GM12878 (cell line): ENCODE measurements at regions not wholly inside any gene's neighbourhood (a gene's known extent, or its start where the extent isn't known, plus 50 kb on each side); places are given as distances from the start of the nearest gene placed in this dataset.

ENCODE experiments used
- ATAC-seq: fragments of 200-7000 bp; cut with Tn5 transposase; 3 replicates; pipeline ENCODE4 v1.9.1; 2020; ENCODE audit warnings: mild to moderate bottlenecking, moderate library complexity
- BruUV-seq: library from RNA; stranded (reverse); fragments of 400-500 nt; replicated peaks from 2 replicates; lab custom pipeline; 2021; lab: Mats Ljungman, UMichigan
- CTCF ChIA-PET: fragments of 300-600 bp; sonication (Branson Sonifier 250); formaldehyde crosslinking; extraction: SDS; loops from one replicate; lab custom pipeline; 2021; ENCODE audit warnings: inconsistent platforms; lab: Yijun Ruan, JAX
- POLR2A ChIA-PET: fragments of 350-600 bp; formaldehyde crosslinking; extraction: SDS; loops from one replicate; lab custom pipeline; 2021; ENCODE audit warnings: inconsistent platforms; lab: Charles Lee
- RAD21 ChIA-PET: fragments of 300-600 bp; sonication (Branson Sonifier 250); formaldehyde crosslinking; loops from one replicate; lab custom pipeline; 2023; ENCODE audit warnings: antibody characterized with exemption; ENCODE audit not compliant: unreplicated experiment; lab: Charles Lee
- SMC1A ChIA-PET: fragments of 300-600 bp; sonication (Branson Sonifier 250); formaldehyde crosslinking; loops from one replicate; lab custom pipeline; 2023; ENCODE audit not compliant: unreplicated experiment, uncharacterized antibody; lab: Charles Lee
- DNase-seq: peaks from one replicate; pipeline ENCODE4 v3.0.0-alpha.2; 2011; ENCODE audit warnings: low read depth, low spot score
- FAIRE-seq: peaks from 3 replicates; lab custom pipeline; 2011; peaks lifted over from hg19 to GRCh38; lab: Jason Lieb, UNC
- H2AFZ ChIP-seq: 2 replicates; pipeline ENCODE4 v1.6.0; 2011; ENCODE audit warnings: low read depth, low read length, control low read depth; ENCODE audit not compliant: control insufficient read depth
- H3K27ac ChIP-seq: 2 replicates; pipeline ENCODE4 v1.5.1; 2011; ENCODE audit warnings: control low read depth; ENCODE audit not compliant: control insufficient read depth, insufficient read depth
- H3K27me3 ChIP-seq, 2 experiments: replicated peaks in 1 of 2; 2 replicates each; pipeline versions ENCODE4 v1.6.0 to v1.6.1; 2011; ENCODE audit warnings: low read length in 1 of 2; ENCODE audit not compliant: control insufficient read depth in 2 of 2, insufficient read depth in 2 of 2
- H3K36me3 ChIP-seq, 2 experiments: 2 replicates each; pipeline ENCODE4 v1.5.1; 2011; ENCODE audit warnings: low read length in 1 of 2; ENCODE audit not compliant: control insufficient read depth in 2 of 2, insufficient read depth in 2 of 2
- H3K4me1 ChIP-seq: 2 replicates; pipeline ENCODE4 v1.6.1; 2011; ENCODE audit warnings: mild to moderate bottlenecking, low read length, moderate library complexity, mixed read lengths; ENCODE audit not compliant: control insufficient read depth, insufficient read depth
- H3K4me2 ChIP-seq: 2 replicates; pipeline ENCODE4 v1.6.0; 2011; ENCODE audit warnings: control low read depth; ENCODE audit not compliant: control insufficient read depth, insufficient read depth
- H3K4me3 ChIP-seq: fragments of 200-600 bp; sonication (generic); 2 replicates; pipeline ENCODE4 v1.5.1; 2016
- H3K79me2 ChIP-seq: 2 replicates; pipeline ENCODE4 v1.6.0; 2011; ENCODE audit warnings: low read length; ENCODE audit not compliant: control insufficient read depth, insufficient read depth
- H3K9ac ChIP-seq: 2 replicates; pipeline ENCODE4 v1.8.0; 2011; ENCODE audit warnings: low read length, control low read depth, mixed read lengths; ENCODE audit not compliant: control insufficient read depth, insufficient read depth
- H3K9me3 ChIP-seq: replicated peaks from 3 replicates; pipeline ENCODE4 v1.5.1; 2011; ENCODE audit warnings: mild to moderate bottlenecking, low read length; ENCODE audit not compliant: control insufficient read depth, insufficient read depth
- H4K20me1 ChIP-seq: 2 replicates; pipeline ENCODE4 v1.6.0; 2011; ENCODE audit not compliant: control insufficient read depth, insufficient read depth
- BCL11A ChIP-seq: IDR thresholded peaks from 2 replicates; pipeline ENCODE4 v1.6.1; 2011; ENCODE audit warnings: low read depth, low read length
- CREM ChIP-seq: IDR thresholded peaks from 2 replicates; pipeline ENCODE4 v1.6.1; 2014; ENCODE audit warnings: antibody characterized with exemption, low read depth
- E2F4 ChIP-seq: IDR thresholded peaks from 2 replicates; pipeline ENCODE4 v1.6.1; 2012; ENCODE audit warnings: low read depth, low read length, improper control_type of control experiment
- FOS ChIP-seq: IDR thresholded peaks from 3 replicates; pipeline ENCODE4 v1.6.1; 2011; ENCODE audit warnings: borderline replicate concordance; ENCODE audit not compliant: insufficient read length; ENCODE audit errors: extremely low read depth
- JUNB ChIP-seq: IDR thresholded peaks from 2 replicates; pipeline ENCODE4 v1.6.1; 2016; ENCODE audit warnings: antibody characterized with exemption, mild to moderate bottlenecking
- MLLT1 ChIP-seq: fragments of 450-650 bp; IDR thresholded peaks from 2 replicates; pipeline ENCODE4 v1.6.1; 2016; ENCODE audit warnings: mild to moderate bottlenecking
- MYB ChIP-seq: fragments of 150-350 bp; IDR thresholded peaks from 2 replicates; pipeline ENCODE4 v1.6.1; 2014; ENCODE audit warnings: mild to moderate bottlenecking, low read depth, low read length, borderline replicate concordance
- NFYB ChIP-seq: IDR thresholded peaks from 2 replicates; pipeline ENCODE4 v1.6.1; 2011; ENCODE audit warnings: low read depth, mild to moderate bottlenecking, low read length, improper control_type of control experiment, moderate library complexity; ENCODE audit not compliant: insufficient read depth
- PAX5 ChIP-seq: IDR thresholded peaks from 2 replicates; pipeline ENCODE4 v1.6.1; 2011; ENCODE audit warnings: low read depth, low read length, borderline replicate concordance
- SMARCA5 ChIP-seq: fragments of 450-650 bp; IDR thresholded peaks from 2 replicates; pipeline ENCODE4 v1.6.1; 2017; ENCODE audit warnings: mild to moderate bottlenecking
- SRF ChIP-seq, 2 experiments: IDR thresholded peaks; 2 replicates each; pipeline ENCODE4 v1.6.1; 2011; ENCODE audit warnings: low read depth in 2 of 2, low read length in 2 of 2, mild to moderate bottlenecking in 1 of 2, moderate library complexity in 1 of 2
- TCF12 ChIP-seq: IDR thresholded peaks from 2 replicates; pipeline ENCODE4 v1.6.1; 2011; ENCODE audit warnings: low read depth, mild to moderate bottlenecking, low read length
- TCF7 ChIP-seq: IDR thresholded peaks from 2 replicates; pipeline ENCODE4 v1.6.1; 2014; ENCODE audit warnings: antibody characterized with exemption, borderline replicate concordance
- WGBS: methylation state at CpG from one replicate; pipeline ENCODE4 v1.1.6; 2016; ENCODE audit warnings: low lambda C conversion rate; ENCODE audit not compliant: insufficient replicate concordance, insufficient coverage; ENCODE audit errors: missing lambda C conversion rate; 5-methylcytosine and 5-hydroxymethylcytosine counted together
- in situ Hi-C: fragments of 300-500 bp; cut with MboI; formaldehyde crosslinking; loops from 9 replicates; pipeline ENCODE4 v1.14.3; 2018; ENCODE audit warnings: mixed read lengths
- intact Hi-C: fragments of 100-400 bp; cut with micrococcal nuclease; formaldehyde crosslinking; loops from one replicate; pipeline ENCODE4 v1.14.2; 2022; ENCODE audit not compliant: unreplicated experiment
- TF ChIP-seq, protein P1 (sequence below): fragments of 450-650 bp; IDR thresholded peaks from 2 replicates; pipeline ENCODE4 v1.6.1; 2017; ENCODE audit warnings: antibody characterized with exemption, mild to moderate bottlenecking, moderate library complexity

- DNase-seq (no peak), FAIRE-seq (no peak), ATAC-seq (no peak)
- BruUV-seq, result no TSS peak
- no peaks in the 10 kb centered on the region for H3K36me3 ChIP-seq
- WGBS, result 43% methylated on average over 5 of the region's 5 CpGs
- ChIA-PET CTCF (no interaction called here), POLR2A (no interaction called here), RAD21 (no interaction called here), SMC1A (no interaction called here)
- intact Hi-C loops (no loop called here), in situ Hi-C loops (no loop called here)
- H3K9me3 ChIP-seq, result no peaks in the 10 kb centered on the region
- TF ChIP-seq BCL11A (no peak), FOS (no peak), SMARCA5 (no peak)
- H3K4me2 ChIP-seq, result no peak overlapping the region
- H2AFZ ChIP-seq, result no peak overlapping the region
- no peak overlapping the region for H3K9ac ChIP-seq
- H3K4me1 ChIP-seq, result no peaks in the 10 kb centered on the region
- H3K79me2 ChIP-seq, result no peaks in the 10 kb centered on the region
- H3K27ac ChIP-seq, result no peak overlapping the region
- no peak overlapping the region for H3K4me3 ChIP-seq
- no peaks in the 10 kb centered on the region for H3K27me3 ChIP-seq
- H4K20me1 ChIP-seq, result no peaks in the 10 kb centered on the region
Observed at GRCh38 chr2:145690183-145690778, 1170.4 kb upstream of the ZEB2 start.

DNA sequence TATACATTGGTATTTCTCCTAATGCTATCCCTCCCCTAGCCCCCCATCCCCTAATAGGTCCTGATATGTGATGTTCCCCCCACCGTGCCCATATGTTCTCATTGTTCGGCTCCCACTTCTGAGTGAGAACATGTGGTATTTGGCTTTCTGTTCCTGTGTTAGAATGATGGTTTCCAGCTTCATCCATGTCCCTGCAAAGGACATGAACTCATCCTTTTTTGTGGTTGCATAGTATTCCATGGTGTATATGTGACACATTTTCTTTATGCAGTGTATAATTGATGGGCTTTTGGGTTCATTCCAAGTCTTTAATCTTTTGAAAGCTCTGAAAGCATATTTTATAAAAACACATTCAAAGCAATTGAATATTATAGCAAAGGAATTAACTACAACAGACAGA is 1169.4 kb upstream of the ZEB2 start:
- H3K4me2 ChIP-seq, result no peak overlapping the region
- BruUV-seq, result no TSS peak
- ChIA-PET POLR2A (no interaction called here), SMC1A (no interaction called here), CTCF (no interaction called here), RAD21 (no interaction called here)
- H3K9me3 ChIP-seq, result no peaks in the 10 kb centered on the region
- DNase-seq, result no peak
- no peak overlapping the region for H3K4me3 ChIP-seq
- WGBS, result 79% methylated on average over 2 of the region's 2 CpGs
- no peak for FAIRE-seq
- intact Hi-C loops, result no loop called here
- no peaks in the 10 kb centered on the region for H3K27me3 ChIP-seq
- in situ Hi-C loops, result no loop called here
- H3K79me2 ChIP-seq, result no peaks in the 10 kb centered on the region
- no peak overlapping the region for H2AFZ ChIP-seq
- H3K4me1 ChIP-seq, result no peaks in the 10 kb centered on the region
- no peak overlapping the region for H3K9ac ChIP-seq
- no peaks in the 10 kb centered on the region for H4K20me1 ChIP-seq
- H3K27ac ChIP-seq, result no peak overlapping the region
- H3K36me3 ChIP-seq, result no peaks in the 10 kb centered on the region
- no peak for ATAC-seq
- TF ChIP-seq SRF (IDR thresholded peaks at IDR 0.05; ENCODE audit: low read depth in 2 of 2, low read length in 2 of 2) (no peak), MLLT1 (no peak), TCF12 (no peak), NFYB (no peak), E2F4 (no peak), CREM (no peak), JUNB (no peak), MYB (no peak), PAX5 (no peak), TCF7 (no peak)
- TF ChIP-seq, protein P1, sequence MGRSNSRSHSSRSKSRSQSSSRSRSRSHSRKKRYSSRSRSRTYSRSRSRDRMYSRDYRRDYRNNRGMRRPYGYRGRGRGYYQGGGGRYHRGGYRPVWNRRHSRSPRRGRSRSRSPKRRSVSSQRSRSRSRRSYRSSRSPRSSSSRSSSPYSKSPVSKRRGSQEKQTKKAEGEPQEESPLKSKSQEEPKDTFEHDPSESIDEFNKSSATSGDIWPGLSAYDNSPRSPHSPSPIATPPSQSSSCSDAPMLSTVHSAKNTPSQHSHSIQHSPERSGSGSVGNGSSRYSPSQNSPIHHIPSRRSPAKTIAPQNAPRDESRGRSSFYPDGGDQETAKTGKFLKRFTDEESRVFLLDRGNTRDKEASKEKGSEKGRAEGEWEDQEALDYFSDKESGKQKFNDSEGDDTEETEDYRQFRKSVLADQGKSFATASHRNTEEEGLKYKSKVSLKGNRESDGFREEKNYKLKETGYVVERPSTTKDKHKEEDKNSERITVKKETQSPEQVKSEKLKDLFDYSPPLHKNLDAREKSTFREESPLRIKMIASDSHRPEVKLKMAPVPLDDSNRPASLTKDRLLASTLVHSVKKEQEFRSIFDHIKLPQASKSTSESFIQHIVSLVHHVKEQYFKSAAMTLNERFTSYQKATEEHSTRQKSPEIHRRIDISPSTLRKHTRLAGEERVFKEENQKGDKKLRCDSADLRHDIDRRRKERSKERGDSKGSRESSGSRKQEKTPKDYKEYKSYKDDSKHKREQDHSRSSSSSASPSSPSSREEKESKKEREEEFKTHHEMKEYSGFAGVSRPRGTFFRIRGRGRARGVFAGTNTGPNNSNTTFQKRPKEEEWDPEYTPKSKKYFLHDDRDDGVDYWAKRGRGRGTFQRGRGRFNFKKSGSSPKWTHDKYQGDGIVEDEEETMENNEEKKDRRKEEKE, result no peak
